Spleen (tissue), 11 donors: ENCODE measurements at regions not wholly inside any gene's neighbourhood (a gene's known extent, or its start where the extent isn't known, plus 50 kb on each side); places are given as distances from the start of the nearest gene placed in this dataset.

Experiments used
- DNase-seq: peaks from one replicate; pipeline ENCODE4 v3.0.0-alpha.2; 2020
- H3K27ac ChIP-seq, 8 donors: fragments of 200-600 bp; sonication (generic) in 7 of 8; 1 replicate in 4 of 8; 2 replicates in 4 of 8; pipeline versions ENCODE4 v1.5.0 to v1.8.0; 2016 to 2021; ENCODE audit warnings: inconsistent platforms in 4 of 8, mild to moderate bottlenecking in 4 of 8, moderate library complexity in 1 of 8
- H3K27me3 ChIP-seq, 7 donors: fragments of 200-600 bp; sonication (generic) in 6 of 7; replicated peaks in 1 of 7; 1 replicate in 4 of 7; 2 replicates in 3 of 7; pipeline versions ENCODE4 v1.5.0 to v1.8.0; 2016 to 2021; ENCODE audit warnings: inconsistent platforms in 3 of 7, mild to moderate bottlenecking in 1 of 7
- H3K36me3 ChIP-seq, 6 donors: fragments of 200-600 bp; sonication (generic) in 5 of 6; 1 replicate in 4 of 6; 2 replicates in 2 of 6; pipeline versions ENCODE4 v1.5.0 to v1.8.0; 2016 to 2021; ENCODE audit warnings: inconsistent platforms in 2 of 6
- H3K4me1 ChIP-seq, 6 donors: fragments of 200-600 bp; sonication (generic) in 5 of 6; 1 replicate in 3 of 6; 2 replicates in 3 of 6; pipeline versions ENCODE4 v1.5.0 to v1.8.0; 2016 to 2021; ENCODE audit warnings: inconsistent platforms in 3 of 6
- H3K4me3 ChIP-seq, 8 donors: fragments of 200-600 bp; sonication (generic) in 7 of 8; 1 replicate in 4 of 8; 2 replicates in 4 of 8; pipeline versions ENCODE4 v1.5.0 to v1.8.0; 2016 to 2021; ENCODE audit warnings: inconsistent platforms in 4 of 8, mild to moderate bottlenecking in 4 of 8, moderate library complexity in 2 of 8
- H3K9me3 ChIP-seq, 8 donors: fragments of 200-600 bp; sonication (generic) in 7 of 8; 1 replicate in 4 of 8; 2 replicates in 4 of 8; pipeline versions ENCODE4 v1.5.0 to v1.8.0; 2016 to 2021; ENCODE audit warnings: inconsistent platforms in 4 of 8
- POLR2A ChIP-seq, 3 donors: fragments of 450-650 bp; IDR thresholded peaks; one replicate each; pipeline ENCODE4 v1.5.1; 2017; ENCODE audit warnings: antibody characterized with exemption in 3 of 3, mild to moderate bottlenecking in 1 of 3
- POLR2AphosphoS5 ChIP-seq, 3 donors: sonication (generic); formaldehyde crosslinking; IDR thresholded peaks; one replicate each; pipeline ENCODE4 v1.5.1; 2017; ENCODE audit warnings: antibody characterized with exemption in 3 of 3
- WGBS, 5 donors: extraction: QIAGEN DNeasy Blood & Tissue Kit in 3 of 5; methylation state at CpG; one replicate each; pipeline versions ENCODE4 v1.1.5 to v1.1.7; 2013 to 2018; 5-methylcytosine and 5-hydroxymethylcytosine counted together
- intact Hi-C: fragments of 100-400 bp; cut with DNase I; formaldehyde crosslinking; loops from one replicate; pipeline ENCODE4 v1.15.0; 2023; ENCODE audit warnings: low total_unique reads
- TF ChIP-seq, protein P1 (sequence below), 11 experiments: fragments of 200-600 bp in 7 of 11; fragments of 450-650 bp in 4 of 11; sonication (generic) in 4 of 11; IDR thresholded peaks in 8 of 11; conservative IDR thresholded peaks in 3 of 11; 1 replicate in 7 of 11; 2 replicates in 4 of 11; pipeline versions ENCODE4 v1.4.0 to v1.8.0; 2016 to 2021; ENCODE audit warnings: antibody characterized with exemption in 11 of 11, inconsistent platforms in 4 of 11, mild to moderate bottlenecking in 1 of 11
- donor health status: healthy with polysubstance abuse.
- donor health status: DM: no; HTN: no; CAD: no; lungs with moderate emphysema.
- donor health status: DM: no; HTN: no; CAD: no.
- donor health status: Bipolar disorder and iron deficiency.
- donor health status: healthy.
- donor health status: DM: no; HTN: no; CAD: no.
- donor health status: DM: yes; HTN: yes; CAD: no.

DNA sequence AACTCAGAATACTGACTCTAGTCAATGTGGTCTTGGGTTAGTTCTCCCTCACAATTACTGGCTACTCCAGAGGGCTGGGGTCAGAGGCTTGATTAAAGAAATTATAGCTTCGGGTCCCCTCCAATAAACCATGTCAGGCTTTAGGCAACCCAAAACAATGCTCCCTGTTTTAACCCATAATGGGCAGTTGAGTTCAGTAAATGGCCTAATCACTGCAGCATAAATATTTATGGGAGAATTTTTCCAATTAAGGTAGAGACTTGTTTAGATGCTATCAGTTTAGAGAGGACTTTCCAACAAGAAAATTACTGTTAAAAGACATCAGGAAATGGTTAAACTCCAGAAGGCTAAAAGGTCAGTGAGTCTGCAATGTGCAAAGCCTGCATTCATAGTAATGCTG, 389.2 kb upstream of the PRICKLE1 start:
- intact Hi-C loops: no loop called here
- no peak for DNase-seq
- H3K36me3 ChIP-seq: no peaks in the 10 kb centered on the region
- TF ChIP-seq POLR2AphosphoS5 (IDR thresholded peaks at IDR 0.05) (no peak), POLR2A (IDR thresholded peaks at IDR 0.05) (no peak)
- TF ChIP-seq, protein P1, sequence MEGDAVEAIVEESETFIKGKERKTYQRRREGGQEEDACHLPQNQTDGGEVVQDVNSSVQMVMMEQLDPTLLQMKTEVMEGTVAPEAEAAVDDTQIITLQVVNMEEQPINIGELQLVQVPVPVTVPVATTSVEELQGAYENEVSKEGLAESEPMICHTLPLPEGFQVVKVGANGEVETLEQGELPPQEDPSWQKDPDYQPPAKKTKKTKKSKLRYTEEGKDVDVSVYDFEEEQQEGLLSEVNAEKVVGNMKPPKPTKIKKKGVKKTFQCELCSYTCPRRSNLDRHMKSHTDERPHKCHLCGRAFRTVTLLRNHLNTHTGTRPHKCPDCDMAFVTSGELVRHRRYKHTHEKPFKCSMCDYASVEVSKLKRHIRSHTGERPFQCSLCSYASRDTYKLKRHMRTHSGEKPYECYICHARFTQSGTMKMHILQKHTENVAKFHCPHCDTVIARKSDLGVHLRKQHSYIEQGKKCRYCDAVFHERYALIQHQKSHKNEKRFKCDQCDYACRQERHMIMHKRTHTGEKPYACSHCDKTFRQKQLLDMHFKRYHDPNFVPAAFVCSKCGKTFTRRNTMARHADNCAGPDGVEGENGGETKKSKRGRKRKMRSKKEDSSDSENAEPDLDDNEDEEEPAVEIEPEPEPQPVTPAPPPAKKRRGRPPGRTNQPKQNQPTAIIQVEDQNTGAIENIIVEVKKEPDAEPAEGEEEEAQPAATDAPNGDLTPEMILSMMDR (IDR thresholded peaks at IDR 0.05 in 8 of 11, conservative IDR thresholded peaks at IDR 0.05 in 3 of 11): no peak
- no peaks in the 10 kb centered on the region for H3K27me3 ChIP-seq
- peaks cover 0 to 16% (median 5%) of the 10 kb centered on the region in 8 donors for H3K9me3 ChIP-seq
- no peak overlapping the region for H3K27ac ChIP-seq
- H3K4me1 ChIP-seq: no peaks in the 10 kb centered on the region
- no peak overlapping the region for H3K4me3 ChIP-seq
- 66 to 83% (median 78%) methylated on average over 1 of the region's 1 CpG for WGBS, 5 donors

DNA sequence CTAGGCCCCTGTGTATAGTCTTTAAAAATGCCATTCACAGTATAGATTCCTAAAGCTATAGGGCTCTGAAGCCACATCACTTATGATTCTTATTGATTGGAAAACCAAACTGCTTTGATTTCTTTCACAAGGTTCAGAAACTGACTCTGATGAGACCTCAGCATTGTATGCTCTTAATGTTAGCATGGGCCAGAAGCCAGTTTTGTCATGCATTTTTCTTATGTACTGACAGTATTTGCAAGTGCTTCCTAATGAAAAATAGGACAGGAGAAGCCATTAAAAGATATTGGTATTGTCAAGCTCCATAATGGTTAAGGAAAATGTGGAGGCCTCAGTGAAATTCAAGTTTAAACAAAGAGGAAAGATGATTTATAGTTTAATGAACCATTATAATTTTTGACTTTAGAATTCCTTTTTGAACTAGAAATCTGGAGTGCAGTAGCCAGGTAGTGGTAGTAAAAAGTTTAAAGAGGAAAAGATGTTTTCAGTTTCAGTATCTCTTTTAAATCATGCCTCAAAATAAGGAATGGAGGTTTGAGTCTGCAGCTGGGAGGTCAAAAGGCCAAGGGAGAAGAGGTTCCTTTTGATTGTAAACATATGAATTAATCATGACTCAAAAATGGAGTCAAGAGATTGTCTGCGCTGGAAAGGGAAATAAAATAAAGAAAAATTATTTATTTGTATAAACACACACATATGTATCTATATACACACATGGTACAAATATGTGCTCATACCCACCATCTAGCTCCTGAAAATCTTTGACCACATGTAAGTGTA, 388.1 kb upstream of the PRICKLE1 start:
- 45 to 97% (median 60%) methylated on average over 1 of the region's 1 CpG for WGBS, 5 donors
- intact Hi-C loops: no loop called here
- peaks cover 0 to 16% (median 5%) of the 10 kb centered on the region in 8 donors for H3K9me3 ChIP-seq
- H3K27ac ChIP-seq: peak overlapping the region in 1 of 8 donors; percentile 51
- no peaks in the 10 kb centered on the region for H3K36me3 ChIP-seq
- TF ChIP-seq POLR2A (IDR thresholded peaks at IDR 0.05) (no peak), POLR2AphosphoS5 (IDR thresholded peaks at IDR 0.05) (no peak)
- TF ChIP-seq, protein P1 (IDR thresholded peaks at IDR 0.05 in 8 of 11, conservative IDR thresholded peaks at IDR 0.05 in 3 of 11): no peak
- no peaks in the 10 kb centered on the region for H3K27me3 ChIP-seq
- DNase-seq: no peak
- H3K4me3 ChIP-seq: no peak overlapping the region
- H3K4me1 ChIP-seq: no peaks in the 10 kb centered on the region

DNA sequence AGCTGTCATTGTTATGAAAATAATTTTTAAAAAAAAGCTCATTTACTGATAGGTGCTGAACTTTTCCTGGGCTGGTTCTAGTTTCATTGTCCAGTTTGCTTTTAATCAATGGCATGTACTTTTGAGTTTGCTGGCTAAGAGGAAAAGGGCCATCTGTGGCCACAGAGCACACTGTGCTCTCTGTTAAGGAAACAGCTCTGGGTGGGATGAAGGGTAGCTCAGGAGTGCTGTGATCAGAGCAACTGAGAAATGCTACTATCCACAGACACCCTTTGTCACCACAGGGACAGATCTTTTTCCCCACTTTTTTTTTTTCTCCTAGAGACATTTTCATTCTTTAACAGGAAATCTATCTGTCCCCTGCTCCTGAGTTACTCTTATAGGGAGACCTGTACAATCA, 387.1 kb upstream of the PRICKLE1 start:
- Histone ChIP-seq H3K27ac (peak overlapping the region in 2 of 8 donors; percentile 10 to 51), H3K27me3 (no peaks in the 10 kb centered on the region), H3K36me3 (no peaks in the 10 kb centered on the region), H3K9me3 (peaks cover 0 to 16% (median 9%) of the 10 kb centered on the region in 8 donors), H3K4me3 (no peak overlapping the region), H3K4me1 (no peaks in the 10 kb centered on the region)
- intact Hi-C loops: no loop called here
- TF ChIP-seq, protein P1 (IDR thresholded peaks at IDR 0.05 in 8 of 11, conservative IDR thresholded peaks at IDR 0.05 in 3 of 11): no peak
- TF ChIP-seq POLR2A (IDR thresholded peaks at IDR 0.05) (no peak), POLR2AphosphoS5 (IDR thresholded peaks at IDR 0.05) (no peak)
- DNase-seq: no peak

DNA sequence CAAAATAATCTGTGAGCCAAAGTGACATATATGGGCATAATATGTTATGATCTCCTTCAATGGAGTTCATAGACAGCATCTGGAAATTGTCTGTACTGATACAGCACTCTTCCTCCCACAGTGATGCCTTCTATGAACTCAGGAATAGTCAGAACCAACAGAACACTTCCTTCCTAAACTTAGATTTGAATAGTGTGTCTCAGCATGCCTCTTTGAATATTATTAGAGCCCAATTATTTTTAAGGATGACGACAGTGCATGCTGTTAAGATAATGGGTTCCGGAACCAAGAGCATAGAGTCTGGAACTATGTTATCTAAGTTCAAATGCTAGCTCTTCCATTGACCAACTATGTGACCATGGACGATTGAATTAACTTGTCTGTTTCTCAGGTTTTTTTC, 386.6 kb upstream of the PRICKLE1 start:
- 76 to 88% (median 78%) methylated on average over 3 of the region's 3 CpGs for WGBS, 5 donors

More for the DNA sequence above, 386.6 kb upstream of the PRICKLE1 start:
- Histone ChIP-seq H3K27ac (peak overlapping the region in 2 of 8 donors; percentile 10 to 51), H3K36me3 (no peaks in the 10 kb centered on the region), H3K4me1 (no peaks in the 10 kb centered on the region), H3K27me3 (no peaks in the 10 kb centered on the region), H3K4me3 (no peak overlapping the region), H3K9me3 (peaks cover 0 to 19% (median 12%) of the 10 kb centered on the region in 8 donors)
- intact Hi-C loops: no loop called here
- no peak for TF ChIP-seq POLR2AphosphoS5 (IDR thresholded peaks at IDR 0.05)
- TF ChIP-seq, protein P1 (IDR thresholded peaks at IDR 0.05 in 8 of 11, conservative IDR thresholded peaks at IDR 0.05 in 3 of 11): no peak
- TF ChIP-seq POLR2A (IDR thresholded peaks at IDR 0.05): no peak
- DNase-seq: no peak
